ENCODE measurements at regions not wholly inside any gene's neighbourhood (a gene's known extent, or its start where the extent isn't known, plus 50 kb on each side); places are given as distances from the start of the nearest gene placed in this dataset.

GRCh38 chr4:151901631-151902030 lies 140.8 kb upstream of the GATB start:
- DNase-seq (ENCODE audit: low read depth in 2 of 2, low spot score in 1 of 2), result no peak

DNA sequence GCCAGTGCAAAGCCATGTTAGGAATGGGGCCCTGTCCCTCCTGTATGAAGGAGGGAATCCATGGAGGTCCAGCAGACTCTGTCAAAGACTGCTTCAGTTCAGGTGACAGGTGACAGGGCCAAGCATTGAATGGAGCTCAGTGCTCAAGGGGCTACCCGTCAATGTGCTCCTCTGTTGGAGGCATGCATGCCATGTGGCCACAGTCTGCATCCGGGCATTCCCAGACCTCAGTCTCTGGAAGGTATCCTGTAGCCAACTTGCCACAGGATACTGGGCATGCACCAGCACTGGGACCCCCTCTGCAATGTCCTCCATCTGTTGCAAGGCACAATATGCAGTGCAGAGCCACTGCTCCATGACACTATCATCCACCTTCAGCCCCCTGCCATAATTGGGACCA lies 136.1 kb upstream of the GATB start:
- no peak for DNase-seq (ENCODE audit: low read depth in 2 of 2, low spot score in 1 of 2)

- no peak for DNase-seq (ENCODE audit: low read depth in 2 of 2, low spot score in 1 of 2)
These were observed 134.9 kb upstream of the GATB start for GRCh38 chr4:151895671-151896070.

DNA sequence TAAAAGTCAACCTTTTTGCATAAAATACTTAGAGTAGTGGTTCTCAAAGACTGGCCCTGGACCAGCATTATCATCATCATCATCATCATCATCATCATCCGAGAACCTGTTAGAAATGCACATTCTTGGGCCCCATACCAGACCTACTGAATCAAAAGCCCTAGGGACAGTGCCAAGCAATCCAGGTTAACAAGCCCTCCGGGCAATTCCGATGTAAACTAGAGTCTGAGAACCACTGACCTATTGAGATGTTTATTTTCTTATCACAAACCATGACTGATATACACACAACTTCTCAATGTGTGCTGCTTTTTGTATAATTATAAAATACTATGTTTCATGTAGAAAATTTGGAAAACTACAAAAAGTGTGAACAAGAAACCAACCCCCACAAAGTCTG lies 133.4 kb upstream of the GATB start:
- DNase-seq (ENCODE audit: low read depth in 2 of 2, low spot score in 1 of 2), result no peak

DNA sequence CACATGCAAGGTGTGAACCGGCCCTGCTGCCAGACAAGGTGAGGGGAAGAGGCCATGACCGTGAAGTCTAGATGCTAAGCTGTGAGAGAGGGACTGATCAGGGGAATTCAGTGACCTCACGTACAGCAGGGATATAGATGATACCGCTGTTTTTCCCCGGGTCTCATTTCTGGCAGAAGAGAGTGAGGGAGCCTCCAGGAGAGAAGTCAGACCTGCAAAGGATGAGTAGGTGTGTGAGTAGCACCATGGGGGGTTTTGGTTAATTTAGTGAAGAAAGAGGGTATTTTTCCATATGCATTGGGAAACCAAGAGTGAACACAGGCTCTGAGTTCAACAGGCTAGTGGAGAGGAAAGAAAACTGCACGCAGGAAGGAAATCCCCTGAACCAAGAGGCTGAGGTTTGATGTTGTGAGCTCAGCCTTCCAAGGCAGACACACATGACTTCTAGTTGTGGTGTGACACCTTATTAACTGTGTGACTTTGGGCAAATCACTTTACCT lies 127.6 kb upstream of the GATB start:
- no peak for DNase-seq (ENCODE audit: low read depth in 2 of 2, low spot score in 1 of 2)

DNA sequence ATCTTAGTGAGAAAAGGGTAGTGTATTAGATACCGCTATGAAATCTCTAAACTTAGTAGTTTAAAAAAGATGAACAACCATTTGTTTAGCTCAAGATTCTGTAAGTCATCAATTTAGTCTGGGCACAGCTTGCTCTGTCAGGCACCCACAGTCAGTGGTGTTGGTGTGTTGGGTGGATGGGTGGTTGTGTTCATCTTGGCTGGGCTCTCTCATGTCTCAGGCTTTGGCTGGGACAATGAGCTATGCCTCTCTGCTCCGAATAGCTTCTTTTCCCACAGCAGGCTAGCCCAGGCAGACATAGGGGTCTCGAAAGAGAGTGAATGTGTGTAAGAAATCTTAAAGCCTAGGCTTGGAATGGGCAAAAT lies 127.0 kb upstream of the GATB start:
- DNase-seq (ENCODE audit: low read depth in 2 of 2, low spot score in 1 of 2), result no peak

DNA sequence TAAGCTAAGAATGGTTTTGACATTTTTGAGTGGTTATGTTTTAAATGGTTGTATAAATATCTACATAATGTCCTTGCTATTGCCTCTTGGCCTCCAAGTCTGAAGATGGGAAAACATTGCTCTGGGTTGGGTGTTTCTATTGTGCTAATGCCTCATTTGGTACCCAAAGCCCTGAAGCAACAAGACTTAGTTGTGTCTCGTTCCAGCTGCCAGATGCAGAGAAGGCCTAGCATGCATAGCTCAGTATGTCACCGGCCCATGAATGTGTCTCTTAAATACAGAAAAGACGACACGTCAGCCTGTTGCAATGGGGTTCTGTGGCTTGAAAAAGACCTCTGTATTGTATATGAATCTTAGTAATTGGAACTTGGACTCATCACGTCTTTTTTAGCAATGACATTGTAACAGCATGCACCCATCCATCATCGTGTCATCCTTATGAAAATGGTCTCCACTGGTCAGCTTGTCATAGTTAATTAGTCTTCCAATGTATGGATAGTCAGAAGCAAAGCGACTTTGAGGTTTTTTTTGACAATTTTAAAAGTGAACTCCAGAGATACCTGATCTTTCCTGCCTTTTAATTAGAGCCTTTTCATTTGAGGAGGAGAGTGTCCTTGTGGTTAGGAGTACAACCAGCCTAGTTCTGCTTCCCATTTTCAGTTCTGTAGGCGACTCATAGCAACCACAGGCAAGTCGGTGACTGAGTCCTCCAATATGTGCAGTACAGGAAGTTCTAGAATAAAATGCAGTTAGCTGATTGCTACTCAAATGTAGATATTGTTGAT lies 126.4 kb upstream of the GATB start:
- no peak for DNase-seq (ENCODE audit: low read depth in 2 of 2, low spot score in 1 of 2)

GRCh38 chr4:151885123-151885522 lies 124.3 kb upstream of the GATB start:
- no peak for DNase-seq (ENCODE audit: low read depth in 2 of 2, low spot score in 1 of 2)

GRCh38 chr4:151883747-151884146 lies 122.9 kb upstream of the GATB start:
- no peak for DNase-seq (ENCODE audit: low read depth in 2 of 2, low spot score in 1 of 2)

- DNase-seq (ENCODE audit: low read depth in 2 of 2, low spot score in 1 of 2), result no peak
These were observed 121.4 kb upstream of the GATB start for GRCh38 chr4:151882072-151882803.

DNA sequence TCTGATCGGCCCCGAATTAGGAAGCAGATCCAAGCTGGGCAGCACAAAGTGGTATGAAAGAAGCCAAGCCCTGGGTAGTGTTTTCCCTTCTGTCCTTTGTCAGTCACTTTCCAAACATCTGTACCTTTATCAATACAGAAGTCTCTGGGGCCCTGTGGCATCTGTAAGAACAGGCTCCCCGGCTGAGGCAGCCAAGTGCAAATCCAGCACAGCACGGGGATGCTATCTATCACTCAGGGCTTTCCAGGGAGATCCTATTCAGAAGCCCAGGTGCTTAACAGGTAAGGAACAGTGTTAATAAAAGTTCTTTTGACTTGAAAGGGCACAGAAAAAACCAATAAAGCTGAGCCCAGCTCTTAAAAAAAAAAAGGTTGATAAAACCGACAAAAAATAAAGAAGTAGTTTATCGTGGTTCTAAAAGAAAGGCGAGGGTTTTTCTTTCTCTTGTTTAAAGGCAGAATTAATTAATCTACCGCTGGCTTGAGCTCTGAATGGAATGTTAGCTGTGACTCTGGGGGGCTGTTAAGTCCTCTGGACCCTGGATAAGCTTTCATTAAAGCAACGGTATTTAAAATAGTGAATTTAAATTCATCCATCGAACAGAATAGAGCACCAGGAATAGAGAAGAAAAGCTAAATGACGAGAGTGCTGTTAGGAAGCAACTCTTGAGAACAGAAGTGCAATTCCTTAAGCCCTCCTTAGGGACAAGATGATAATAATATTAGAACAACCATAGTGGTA lies 119.1 kb upstream of the GATB start:
- DNase-seq (ENCODE audit: low read depth in 2 of 2, low spot score in 1 of 2), result no peak

DNA sequence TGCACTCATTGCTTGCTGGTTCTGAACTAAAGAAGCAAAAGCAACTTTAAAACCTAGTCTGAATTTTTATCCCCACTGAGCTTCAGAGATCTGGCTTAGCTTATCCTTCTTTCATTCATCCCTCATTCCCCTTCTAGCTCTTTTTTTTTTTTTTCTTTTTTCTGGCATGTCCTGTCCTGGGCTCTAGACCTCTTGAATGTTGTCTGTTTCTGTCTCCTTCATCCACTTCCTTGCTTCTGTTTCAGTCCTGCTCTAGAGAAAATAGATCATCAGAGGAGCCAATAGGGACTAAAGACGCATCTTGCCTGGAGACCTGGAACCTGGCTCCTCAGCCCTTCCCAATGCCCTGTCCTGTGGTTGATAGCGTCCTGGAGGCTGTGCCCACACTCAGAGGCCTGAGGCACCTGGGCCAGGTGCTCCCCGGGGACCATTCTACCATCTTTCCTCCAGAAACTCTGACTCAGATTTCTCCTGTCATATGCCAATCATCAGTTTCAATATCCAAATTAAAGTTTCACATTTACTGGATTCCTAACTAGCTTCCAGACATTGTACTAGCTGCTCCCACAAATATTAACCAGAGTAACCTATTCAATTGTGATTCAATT lies 115.7 kb upstream of the GATB start:
- no peak for DNase-seq (ENCODE audit: low read depth in 2 of 2, low spot score in 1 of 2)

GRCh38 chr4:151874328-151874727 lies 113.5 kb upstream of the GATB start:
- no peak for DNase-seq (ENCODE audit: low read depth in 2 of 2, low spot score in 1 of 2)

GRCh38 chr4:151866592-151866918 lies 105.7 kb upstream of the GATB start:
- DNase-seq (ENCODE audit: low read depth in 2 of 2, low spot score in 1 of 2), result no peak

- DNase-seq (ENCODE audit: low read depth in 2 of 2, low spot score in 1 of 2), result no peak
These were observed 105.2 kb upstream of the GATB start for GRCh38 chr4:151865744-151866591.

DNA sequence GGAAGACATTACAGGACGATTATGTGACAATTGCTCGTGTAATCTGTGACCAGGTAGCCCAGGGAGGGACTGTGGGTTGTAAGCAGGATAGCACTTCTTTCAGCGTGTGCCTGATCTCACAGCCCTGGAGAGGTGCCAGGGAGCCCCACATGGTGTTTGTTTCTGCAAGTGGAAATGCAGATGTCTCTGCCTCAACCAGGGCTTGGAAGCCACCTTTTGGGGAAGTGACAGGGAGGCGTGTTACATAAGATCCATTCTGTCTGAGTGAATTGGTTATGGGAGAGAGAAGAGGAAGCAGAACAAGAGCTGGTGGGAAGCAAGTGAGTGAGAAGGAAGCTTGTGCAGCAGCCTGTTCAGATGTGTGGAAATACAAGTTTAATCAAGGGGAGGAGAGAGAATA lies 104.5 kb upstream of the GATB start:
- no peak for DNase-seq (ENCODE audit: low read depth in 2 of 2, low spot score in 1 of 2)

DNA sequence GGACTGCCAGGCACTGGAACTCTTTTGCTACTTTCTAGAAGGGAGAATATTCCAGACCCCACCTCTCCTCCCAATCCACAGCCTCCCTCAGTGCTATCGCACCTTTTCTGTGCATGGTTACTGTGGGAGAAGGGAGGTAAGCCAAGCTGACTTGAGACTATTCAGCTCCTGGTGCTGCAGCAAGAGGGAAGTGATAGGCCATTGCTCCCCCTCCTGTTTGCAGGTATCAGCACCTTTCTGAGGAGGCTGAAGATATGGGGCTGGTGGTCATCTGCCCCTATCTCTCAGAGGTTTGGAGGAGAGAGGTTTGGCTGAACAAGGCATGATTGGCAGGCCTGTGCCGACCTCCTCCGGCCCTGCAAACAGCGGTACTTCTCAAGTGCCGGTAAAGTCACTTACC lies 103.3 kb upstream of the GATB start:
- DNase-seq (ENCODE audit: low read depth in 2 of 2, low spot score in 1 of 2), result no peak

GRCh38 chr4:151862766-151863165 lies 102.0 kb upstream of the GATB start:
- no peak for DNase-seq (ENCODE audit: low read depth in 2 of 2, low spot score in 1 of 2)

DNA sequence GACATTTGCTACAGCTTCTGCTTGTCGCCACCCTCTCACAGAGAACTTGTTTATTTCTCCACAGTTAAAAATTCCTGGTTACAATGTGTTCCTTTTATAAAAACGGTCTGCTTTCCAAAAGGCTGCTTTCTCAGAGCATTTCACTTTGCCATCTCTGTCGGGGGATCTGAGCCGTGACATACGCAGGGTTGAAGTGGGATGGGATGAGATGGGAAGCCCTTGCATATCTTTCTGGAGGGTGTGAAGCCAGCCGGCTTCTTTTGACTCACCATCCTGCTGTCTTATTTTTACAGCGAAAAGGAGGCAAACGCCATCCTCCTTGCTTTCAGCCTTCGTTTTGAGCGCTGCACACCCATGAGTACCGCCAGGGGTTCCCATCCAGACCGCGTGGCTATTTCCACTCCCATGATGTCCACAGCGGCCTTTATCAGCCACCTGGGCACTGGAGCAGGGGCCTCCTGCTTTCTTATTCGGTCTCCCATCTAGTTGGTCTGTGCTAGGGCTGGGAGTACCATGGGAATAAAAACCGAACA lies 99.8 kb upstream of the GATB start:
- DNase-seq (ENCODE audit: low read depth in 2 of 2, low spot score in 1 of 2), result no peak

- no peak for DNase-seq (ENCODE audit: low read depth in 2 of 2, low spot score in 1 of 2)
These were observed 98.8 kb upstream of the GATB start for GRCh38 chr4:151859641-151860040.

GRCh38 chr4:151858356-151858755 lies 97.5 kb upstream of the GATB start:
- no peak for DNase-seq (ENCODE audit: low read depth in 2 of 2, low spot score in 1 of 2)

All from stimulated activated CD8-positive, alpha-beta memory T cell treated with anti-CD3 and anti-CD28 coated beads, Interleukin-4, amount 100 ng/mL, for 4 hours (primary cell).